OCI-LY1 (cell line): ENCODE measurements at regions not wholly inside any gene's neighbourhood (a gene's known extent, or its start where the extent isn't known, plus 50 kb on each side); places are given as distances from the start of the nearest gene placed in this dataset.

ENCODE experiments used
- H2AFZ ChIP-seq: fragments of 200-600 bp; sonication (generic), shearing (Covaris generic); 2 replicates; pipeline ENCODE4 v1.6.0; 2014; ENCODE audit warnings: antibody characterized with exemption, mild to moderate bottlenecking, low read length
- H3F3A ChIP-seq: fragments of 200-600 bp; sonication (generic), shearing (Covaris generic); 2 replicates; pipeline ENCODE4 v1.6.0; 2014; ENCODE audit warnings: mild to moderate bottlenecking, antibody characterized with exemption, low read length, moderate library complexity; ENCODE audit not compliant: insufficient read depth
- H3K27ac ChIP-seq: fragments of 200-600 bp; sonication (generic); 2 replicates; pipeline ENCODE4 v1.5.1; 2014; ENCODE audit warnings: low read length, mixed run types, mild to moderate bottlenecking, low read depth; ENCODE audit not compliant: poor library complexity, severe bottlenecking
- H3K27me3 ChIP-seq: fragments of 200-600 bp; sonication (generic); 2 replicates; pipeline ENCODE4 v1.6.0; 2014; ENCODE audit warnings: antibody characterized with exemption, mild to moderate bottlenecking, low read length, moderate library complexity; ENCODE audit not compliant: insufficient read depth
- H3K36me3 ChIP-seq: fragments of 200-600 bp; sonication (generic); 2 replicates; pipeline ENCODE4 v1.6.1; 2014; ENCODE audit warnings: mild to moderate bottlenecking, antibody characterized with exemption, low read length, moderate library complexity, mixed read lengths; ENCODE audit not compliant: insufficient read depth
- H3K4me1 ChIP-seq: fragments of 200-600 bp; sonication (generic); 2 replicates; pipeline ENCODE4 v1.5.1; 2014; ENCODE audit warnings: mild to moderate bottlenecking, low read length, moderate library complexity; ENCODE audit not compliant: insufficient read depth, severe bottlenecking
- H3K4me2 ChIP-seq: fragments of 200-600 bp; sonication (generic), shearing (Covaris generic); 2 replicates; pipeline ENCODE4 v1.6.1; 2014; ENCODE audit warnings: low read length
- H3K4me3 ChIP-seq: fragments of 200-600 bp; sonication (generic); 2 replicates; pipeline ENCODE4 v1.5.1; 2014; ENCODE audit warnings: low read length, low read depth, mild to moderate bottlenecking, mixed read lengths; ENCODE audit not compliant: poor library complexity, severe bottlenecking
- H3K79me2 ChIP-seq: fragments of 200-600 bp; shearing (Covaris generic); 2 replicates; pipeline ENCODE4 v1.6.1; 2016; ENCODE audit warnings: mixed run types, low read length, mixed read lengths; ENCODE audit not compliant: insufficient read depth
- H3K9ac ChIP-seq: fragments of 200-600 bp; sonication (generic), shearing (Covaris generic); 2 replicates; pipeline ENCODE4 v1.6.1; 2014; ENCODE audit warnings: mild to moderate bottlenecking, low read length, mixed read lengths
- H3K9me2 ChIP-seq: fragments of 200-600 bp; sonication (generic), shearing (Covaris generic); 2 replicates; pipeline ENCODE4 v1.6.1; 2014; ENCODE audit warnings: low read depth, mild to moderate bottlenecking, low read length, mixed read lengths
- H3K9me3 ChIP-seq: fragments of 200-600 bp; shearing (Covaris generic); 2 replicates; pipeline ENCODE4 v1.6.1; 2014; ENCODE audit warnings: low read length, mixed read lengths
- H4K20me1 ChIP-seq: fragments of 200-600 bp; sonication (generic), shearing (Covaris generic); 2 replicates; pipeline ENCODE4 v1.6.0; 2016; ENCODE audit warnings: mild to moderate bottlenecking, low read length; ENCODE audit not compliant: insufficient read depth
- EZH2 ChIP-seq: fragments of 200-600 bp; sonication (generic), shearing (Covaris generic); IDR thresholded peaks from 2 replicates; pipeline ENCODE4 v1.8.0; 2017; ENCODE audit warnings: borderline replicate concordance, mixed run types, mild to moderate bottlenecking, antibody characterized with exemption, low read length, moderate library complexity, mixed read lengths
- TF ChIP-seq, protein P1 (sequence below): fragments of 200-600 bp; sonication (generic), shearing (Covaris generic); IDR thresholded peaks from 2 replicates; pipeline ENCODE4 v1.5.1; 2017; ENCODE audit warnings: mild to moderate bottlenecking, antibody characterized with exemption, low read length, moderate library complexity, mixed read lengths

DNA sequence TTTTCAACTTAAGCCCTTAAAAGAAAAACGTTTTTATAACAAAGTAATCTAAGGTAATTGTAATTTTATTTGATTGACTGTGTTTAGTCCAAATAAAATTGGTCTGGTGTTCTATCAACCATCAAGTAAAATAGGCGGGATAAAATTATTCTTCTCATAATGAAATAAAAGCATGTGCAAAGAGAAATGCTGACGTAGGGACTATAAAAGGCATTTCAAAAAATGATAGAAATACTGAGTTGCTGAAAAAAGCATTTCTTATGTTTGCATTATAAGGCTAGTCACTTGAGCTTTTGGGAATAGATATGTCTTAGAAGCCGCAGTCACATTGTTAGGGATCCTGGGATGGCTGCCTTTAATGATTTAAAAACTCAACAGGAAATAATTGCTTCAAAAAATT is 608.0 kb upstream of the JAG1 start:
- no peak overlapping the region for H3K4me2 ChIP-seq

DNA sequence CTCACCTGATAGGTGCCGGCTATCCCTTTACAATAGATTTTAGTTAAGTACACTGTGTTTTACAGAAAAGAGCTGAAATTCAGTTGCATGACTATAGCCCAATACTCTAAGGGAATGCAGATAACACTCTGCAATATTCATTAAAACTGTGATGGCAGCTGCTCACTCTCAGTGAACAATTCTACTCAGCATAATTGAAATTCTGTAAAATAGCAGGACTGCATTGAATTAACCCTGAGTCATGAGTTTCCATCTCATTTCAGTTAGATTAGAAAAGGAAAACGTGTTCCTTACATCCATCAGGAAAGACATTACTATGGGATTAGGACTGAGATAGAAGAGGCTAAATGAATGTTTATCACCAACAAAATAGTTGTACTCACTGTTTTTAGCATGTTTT is 613.3 kb upstream of the JAG1 start:
- no peaks in the 10 kb centered on the region for H4K20me1 ChIP-seq
- H3F3A ChIP-seq: no peaks in the 10 kb centered on the region
- TF ChIP-seq, protein P1, sequence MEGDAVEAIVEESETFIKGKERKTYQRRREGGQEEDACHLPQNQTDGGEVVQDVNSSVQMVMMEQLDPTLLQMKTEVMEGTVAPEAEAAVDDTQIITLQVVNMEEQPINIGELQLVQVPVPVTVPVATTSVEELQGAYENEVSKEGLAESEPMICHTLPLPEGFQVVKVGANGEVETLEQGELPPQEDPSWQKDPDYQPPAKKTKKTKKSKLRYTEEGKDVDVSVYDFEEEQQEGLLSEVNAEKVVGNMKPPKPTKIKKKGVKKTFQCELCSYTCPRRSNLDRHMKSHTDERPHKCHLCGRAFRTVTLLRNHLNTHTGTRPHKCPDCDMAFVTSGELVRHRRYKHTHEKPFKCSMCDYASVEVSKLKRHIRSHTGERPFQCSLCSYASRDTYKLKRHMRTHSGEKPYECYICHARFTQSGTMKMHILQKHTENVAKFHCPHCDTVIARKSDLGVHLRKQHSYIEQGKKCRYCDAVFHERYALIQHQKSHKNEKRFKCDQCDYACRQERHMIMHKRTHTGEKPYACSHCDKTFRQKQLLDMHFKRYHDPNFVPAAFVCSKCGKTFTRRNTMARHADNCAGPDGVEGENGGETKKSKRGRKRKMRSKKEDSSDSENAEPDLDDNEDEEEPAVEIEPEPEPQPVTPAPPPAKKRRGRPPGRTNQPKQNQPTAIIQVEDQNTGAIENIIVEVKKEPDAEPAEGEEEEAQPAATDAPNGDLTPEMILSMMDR: no peak
- no peak for TF ChIP-seq EZH2
- no peak overlapping the region for H3K4me3 ChIP-seq
- no peaks in the 10 kb centered on the region for H3K27me3 ChIP-seq
- H3K79me2 ChIP-seq: no peaks in the 10 kb centered on the region
- H3K4me2 ChIP-seq: no peak overlapping the region
- H3K4me1 ChIP-seq: no peaks in the 10 kb centered on the region
- no peaks in the 10 kb centered on the region for H3K9me2 ChIP-seq
- H3K9me3 ChIP-seq: no peaks in the 10 kb centered on the region
- H3K9ac ChIP-seq: no peak overlapping the region
- no peak overlapping the region for H3K27ac ChIP-seq
- H3K36me3 ChIP-seq: no peaks in the 10 kb centered on the region
- H2AFZ ChIP-seq: no peak overlapping the region

More for the DNA sequence above, 608.0 kb upstream of the JAG1 start:
- no peaks in the 10 kb centered on the region for H4K20me1 ChIP-seq
- no peaks in the 10 kb centered on the region for H3F3A ChIP-seq
- no peaks in the 10 kb centered on the region for H3K9me3 ChIP-seq
- no peaks in the 10 kb centered on the region for H3K79me2 ChIP-seq
- TF ChIP-seq, protein P1: no peak
- TF ChIP-seq EZH2: no peak
- no peaks in the 10 kb centered on the region for H3K36me3 ChIP-seq
- no peak overlapping the region for H3K27ac ChIP-seq
- no peak overlapping the region for H2AFZ ChIP-seq
- no peaks in the 10 kb centered on the region for H3K4me1 ChIP-seq
- no peaks in the 10 kb centered on the region for H3K27me3 ChIP-seq
- no peak overlapping the region for H3K4me3 ChIP-seq
- H3K9ac ChIP-seq: no peak overlapping the region
- H3K9me2 ChIP-seq: no peaks in the 10 kb centered on the region

DNA sequence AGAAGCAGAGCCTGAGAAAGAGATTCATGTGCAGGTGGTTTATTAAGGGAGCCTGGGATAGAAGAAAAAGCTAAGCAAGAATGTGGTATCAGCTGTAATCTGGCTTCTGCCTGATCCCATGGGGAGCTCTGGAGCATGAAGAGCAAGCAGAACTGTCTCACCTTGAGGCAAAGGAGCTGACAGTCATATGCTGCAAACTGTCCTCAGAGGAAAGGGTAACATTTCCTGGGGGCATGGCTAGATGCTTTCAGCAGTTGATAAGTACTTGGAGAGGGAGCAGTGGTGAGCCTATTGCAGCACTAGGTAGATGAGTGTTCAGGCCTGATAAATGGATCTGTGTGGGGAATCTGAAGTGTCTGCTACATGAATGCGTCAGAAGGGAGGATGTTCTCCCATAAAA is 621.5 kb upstream of the BTBD3 start:
- Histone ChIP-seq H3K27me3 (no peaks in the 10 kb centered on the region), H4K20me1 (no peaks in the 10 kb centered on the region), H3K4me3 (no peak overlapping the region), H3K4me2 (no peak overlapping the region), H3K4me1 (no peaks in the 10 kb centered on the region), H2AFZ (no peak overlapping the region), H3K36me3 (no peaks in the 10 kb centered on the region), H3K79me2 (no peaks in the 10 kb centered on the region), H3K27ac (no peak overlapping the region), H3K9me2 (no peaks in the 10 kb centered on the region), H3F3A (no peaks in the 10 kb centered on the region), H3K9me3 (no peaks in the 10 kb centered on the region), H3K9ac (no peak overlapping the region)
- TF ChIP-seq EZH2: no peak

DNA sequence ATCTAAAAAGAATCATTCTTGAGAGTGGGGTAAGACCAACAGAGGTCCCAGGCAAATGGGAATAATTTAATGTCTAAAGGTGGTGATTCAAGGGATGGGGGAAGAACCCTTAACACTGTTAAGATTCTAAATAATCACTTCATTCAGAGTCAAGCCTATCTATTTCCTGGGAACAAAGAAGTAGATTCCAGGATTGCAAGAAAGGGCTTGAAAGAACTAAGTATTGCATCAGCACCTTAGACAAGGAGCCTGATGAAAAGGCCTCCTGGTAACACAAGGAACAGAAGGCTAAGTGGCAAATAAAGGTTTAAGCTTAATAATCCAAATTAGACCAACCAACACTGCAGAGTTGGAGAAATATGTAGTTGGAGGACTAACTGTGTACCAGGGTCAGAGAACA is 620.7 kb upstream of the BTBD3 start:
- no peaks in the 10 kb centered on the region for H3K9me2 ChIP-seq
- no peak overlapping the region for H3K9ac ChIP-seq
- H3K9me3 ChIP-seq: no peaks in the 10 kb centered on the region
- H4K20me1 ChIP-seq: no peaks in the 10 kb centered on the region
- H3K27me3 ChIP-seq: no peaks in the 10 kb centered on the region
- no peak overlapping the region for H2AFZ ChIP-seq
- H3K36me3 ChIP-seq: no peaks in the 10 kb centered on the region
- H3F3A ChIP-seq: no peaks in the 10 kb centered on the region
- no peaks in the 10 kb centered on the region for H3K79me2 ChIP-seq
- H3K4me3 ChIP-seq: no peak overlapping the region
- no peak overlapping the region for H3K27ac ChIP-seq
- no peak overlapping the region for H3K4me2 ChIP-seq
- no peaks in the 10 kb centered on the region for H3K4me1 ChIP-seq
- TF ChIP-seq, protein P1: no peak
- no peak for TF ChIP-seq EZH2
